ENCODE measurements at regions not wholly inside any gene's neighbourhood (a gene's known extent, or its start where the extent isn't known, plus 50 kb on each side); places are given as distances from the start of the nearest gene placed in this dataset.

- DNase-seq (ENCODE audit: insufficient read length) (no peak), FAIRE-seq (no peak)
- TF ChIP-seq POLR2AphosphoS5 (IDR thresholded peaks at IDR 0.05; ENCODE audit: low read depth, low read length) (no peak), TAF1 (IDR thresholded peaks at IDR 0.05; ENCODE audit: borderline replicate concordance, low read depth, low read length) (no peak), POLR2A (IDR thresholded peaks at IDR 0.05; ENCODE audit: low read depth, low read length) (no peak)
These were observed 160.0 kb downstream of the CBLN1 start for GRCh38 chr16:49121636-49122035.

DNA sequence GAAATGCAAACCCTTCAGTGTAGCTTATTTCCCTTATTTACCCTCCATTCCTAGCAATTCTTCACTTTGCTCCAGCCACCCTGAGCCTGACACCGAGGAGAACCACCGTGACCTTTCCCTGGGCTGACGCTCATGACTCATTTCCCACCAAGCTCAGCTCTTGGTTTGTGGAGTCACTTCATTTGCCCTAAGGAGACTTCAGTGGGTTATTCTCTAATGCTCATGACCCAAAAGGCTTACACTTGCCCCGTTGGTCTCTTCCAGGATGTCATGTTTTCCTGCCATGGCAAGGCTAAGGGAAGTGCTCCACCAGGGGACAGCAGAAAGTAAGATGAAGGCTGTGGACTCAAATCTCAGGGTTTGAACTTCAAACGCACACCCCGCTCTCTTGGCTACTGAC, 161.0 kb downstream of the CBLN1 start:
- DNase-seq (ENCODE audit: insufficient read length) (no peak), FAIRE-seq (no peak)
- TF ChIP-seq POLR2AphosphoS5 (IDR thresholded peaks at IDR 0.05; ENCODE audit: low read depth, low read length): no peak
- no peak for TF ChIP-seq TAF1 (IDR thresholded peaks at IDR 0.05; ENCODE audit: borderline replicate concordance, low read depth, low read length)
- TF ChIP-seq POLR2A (IDR thresholded peaks at IDR 0.05; ENCODE audit: low read depth, low read length): no peak

- FAIRE-seq: no peak
These were observed 164.8 kb downstream of the CBLN1 start for GRCh38 chr16:49116873-49117272.

GRCh38 chr16:49115956-49116355, 165.7 kb downstream of the CBLN1 start:
- FAIRE-seq (no peak), DNase-seq (ENCODE audit: insufficient read length) (no peak)
- TF ChIP-seq TAF1 (IDR thresholded peaks at IDR 0.05; ENCODE audit: borderline replicate concordance, low read depth, low read length) (no peak), POLR2A (IDR thresholded peaks at IDR 0.05; ENCODE audit: low read depth, low read length) (no peak), POLR2AphosphoS5 (IDR thresholded peaks at IDR 0.05; ENCODE audit: low read depth, low read length) (no peak)

More at GRCh38 chr16:49116873-49117272, 164.8 kb downstream of the CBLN1 start:
- TF ChIP-seq POLR2A (IDR thresholded peaks at IDR 0.05; ENCODE audit: low read depth, low read length) (no peak), TAF1 (IDR thresholded peaks at IDR 0.05; ENCODE audit: borderline replicate concordance, low read depth, low read length) (no peak), POLR2AphosphoS5 (IDR thresholded peaks at IDR 0.05; ENCODE audit: low read depth, low read length) (no peak)
- DNase-seq (ENCODE audit: insufficient read length): no peak

DNA sequence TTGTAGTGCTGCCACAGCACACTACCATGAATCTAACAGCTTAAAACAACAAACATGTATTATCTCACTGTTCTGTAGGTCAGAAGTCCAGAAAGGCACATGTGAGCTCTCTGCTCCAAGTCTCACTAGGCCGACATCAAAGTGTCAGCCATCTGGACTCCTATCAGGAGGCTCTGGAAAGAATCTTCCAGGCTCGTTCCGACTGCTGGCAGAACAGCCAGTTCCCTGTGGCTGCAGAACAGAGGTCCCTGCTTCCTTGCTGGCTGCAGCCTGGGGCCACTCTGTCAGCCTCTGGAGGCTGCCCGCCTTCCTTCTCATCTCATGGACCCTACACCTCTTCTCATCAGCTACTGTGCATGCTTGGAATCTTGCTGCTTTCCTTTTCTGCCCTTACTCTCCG, 168.9 kb downstream of the CBLN1 start:
- FAIRE-seq: no peak
- TF ChIP-seq POLR2A (IDR thresholded peaks at IDR 0.05; ENCODE audit: low read depth, low read length) (no peak), POLR2AphosphoS5 (IDR thresholded peaks at IDR 0.05; ENCODE audit: low read depth, low read length) (no peak), TAF1 (IDR thresholded peaks at IDR 0.05; ENCODE audit: borderline replicate concordance, low read depth, low read length) (no peak)
- DNase-seq (ENCODE audit: insufficient read length): no peak

- no peak for FAIRE-seq
- no peak for DNase-seq (ENCODE audit: insufficient read length)
- TF ChIP-seq POLR2AphosphoS5 (IDR thresholded peaks at IDR 0.05; ENCODE audit: low read depth, low read length): no peak
- no peak for TF ChIP-seq POLR2A (IDR thresholded peaks at IDR 0.05; ENCODE audit: low read depth, low read length)
These were observed 170.3 kb downstream of the CBLN1 start for GRCh38 chr16:49111351-49111750.

- no peak for FAIRE-seq
- no peak for TF ChIP-seq POLR2A (IDR thresholded peaks at IDR 0.05; ENCODE audit: low read depth, low read length)
- no peak for TF ChIP-seq TAF1 (IDR thresholded peaks at IDR 0.05; ENCODE audit: borderline replicate concordance, low read depth, low read length)
- no peak for TF ChIP-seq POLR2AphosphoS5 (IDR thresholded peaks at IDR 0.05; ENCODE audit: low read depth, low read length)
- no peak for DNase-seq (ENCODE audit: insufficient read length)
These were observed 173.0 kb downstream of the CBLN1 start for GRCh38 chr16:49108611-49109010.

DNA sequence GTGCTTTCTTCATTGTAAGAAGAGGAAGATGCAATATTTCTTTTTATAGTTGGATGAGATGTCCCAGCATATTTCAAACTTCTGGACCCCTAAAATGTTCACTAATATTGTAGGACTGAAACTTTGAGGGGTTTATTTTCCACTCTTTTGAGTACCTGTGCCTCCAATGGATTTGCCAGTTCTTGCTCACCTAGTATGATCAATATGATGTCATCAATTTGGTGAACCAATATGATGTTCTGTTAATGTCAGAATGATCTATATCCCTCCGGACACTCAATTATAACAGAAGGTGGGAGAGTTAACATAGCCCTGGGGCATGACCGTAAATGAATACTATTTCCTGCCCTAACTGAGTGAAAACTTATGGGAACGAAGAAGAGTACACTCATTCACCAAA, 178.3 kb downstream of the CBLN1 start:
- no peak for TF ChIP-seq POLR2AphosphoS5 (IDR thresholded peaks at IDR 0.05; ENCODE audit: low read depth, low read length)
- no peak for TF ChIP-seq TAF1 (IDR thresholded peaks at IDR 0.05; ENCODE audit: borderline replicate concordance, low read depth, low read length)
- DNase-seq (ENCODE audit: insufficient read length): no peak
- no peak for FAIRE-seq

- FAIRE-seq (no peak), DNase-seq (ENCODE audit: insufficient read length) (no peak)
- TF ChIP-seq POLR2AphosphoS5 (IDR thresholded peaks at IDR 0.05; ENCODE audit: low read depth, low read length): no peak
- TF ChIP-seq TAF1 (IDR thresholded peaks at IDR 0.05; ENCODE audit: borderline replicate concordance, low read depth, low read length): no peak
- TF ChIP-seq POLR2A (IDR thresholded peaks at IDR 0.05; ENCODE audit: low read depth, low read length): no peak
These were observed 179.6 kb downstream of the CBLN1 start for GRCh38 chr16:49101997-49102396.

DNA sequence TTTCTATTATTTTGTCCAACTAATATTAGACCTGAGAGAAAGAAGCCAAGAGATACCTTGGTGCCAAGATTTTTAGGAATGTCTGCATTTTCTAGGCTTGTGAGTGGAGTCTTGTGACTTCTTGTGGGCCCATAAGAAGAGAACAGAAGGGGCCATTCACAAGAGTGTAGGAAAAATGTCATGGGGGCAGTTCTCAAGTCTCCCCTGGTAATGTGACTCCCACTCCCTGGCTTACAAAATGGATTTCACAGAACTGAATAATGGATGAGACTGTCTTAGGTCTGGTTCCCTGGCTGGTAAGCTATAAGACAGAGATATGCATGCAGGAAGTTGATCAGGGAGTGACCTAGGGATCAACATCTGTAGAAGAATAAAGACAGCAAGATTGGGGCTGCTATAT, 181.3 kb downstream of the CBLN1 start:
- no peak for FAIRE-seq
- no peak for DNase-seq (ENCODE audit: insufficient read length)
- no peak for TF ChIP-seq POLR2A (IDR thresholded peaks at IDR 0.05; ENCODE audit: low read depth, low read length)
- no peak for TF ChIP-seq POLR2AphosphoS5 (IDR thresholded peaks at IDR 0.05; ENCODE audit: low read depth, low read length)
- no peak for TF ChIP-seq TAF1 (IDR thresholded peaks at IDR 0.05; ENCODE audit: borderline replicate concordance, low read depth, low read length)

DNA sequence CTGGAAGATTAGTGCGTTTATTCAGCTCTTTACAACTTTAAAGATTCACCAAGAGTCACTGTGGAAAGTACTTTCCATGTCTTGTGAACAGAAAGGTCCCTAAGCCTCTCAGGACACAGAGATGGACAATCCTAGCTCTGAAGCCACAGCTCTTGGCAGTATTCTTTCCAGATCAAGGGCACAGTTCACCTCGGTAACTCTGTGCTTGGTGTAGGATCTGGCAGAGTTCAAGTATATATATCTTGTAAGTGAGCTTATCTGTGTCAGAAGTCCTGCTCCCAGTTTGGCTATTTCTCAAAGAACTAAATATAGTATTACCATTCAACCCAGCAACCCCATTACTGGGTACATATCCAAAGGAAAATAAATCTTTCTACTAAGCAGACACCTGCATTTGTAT, 183.7 kb downstream of the CBLN1 start:
- TF ChIP-seq POLR2A (IDR thresholded peaks at IDR 0.05; ENCODE audit: low read depth, low read length) (no peak), POLR2AphosphoS5 (IDR thresholded peaks at IDR 0.05; ENCODE audit: low read depth, low read length) (no peak), TAF1 (IDR thresholded peaks at IDR 0.05; ENCODE audit: borderline replicate concordance, low read depth, low read length) (no peak)
- no peak for FAIRE-seq
- no peak for DNase-seq (ENCODE audit: insufficient read length)

DNA sequence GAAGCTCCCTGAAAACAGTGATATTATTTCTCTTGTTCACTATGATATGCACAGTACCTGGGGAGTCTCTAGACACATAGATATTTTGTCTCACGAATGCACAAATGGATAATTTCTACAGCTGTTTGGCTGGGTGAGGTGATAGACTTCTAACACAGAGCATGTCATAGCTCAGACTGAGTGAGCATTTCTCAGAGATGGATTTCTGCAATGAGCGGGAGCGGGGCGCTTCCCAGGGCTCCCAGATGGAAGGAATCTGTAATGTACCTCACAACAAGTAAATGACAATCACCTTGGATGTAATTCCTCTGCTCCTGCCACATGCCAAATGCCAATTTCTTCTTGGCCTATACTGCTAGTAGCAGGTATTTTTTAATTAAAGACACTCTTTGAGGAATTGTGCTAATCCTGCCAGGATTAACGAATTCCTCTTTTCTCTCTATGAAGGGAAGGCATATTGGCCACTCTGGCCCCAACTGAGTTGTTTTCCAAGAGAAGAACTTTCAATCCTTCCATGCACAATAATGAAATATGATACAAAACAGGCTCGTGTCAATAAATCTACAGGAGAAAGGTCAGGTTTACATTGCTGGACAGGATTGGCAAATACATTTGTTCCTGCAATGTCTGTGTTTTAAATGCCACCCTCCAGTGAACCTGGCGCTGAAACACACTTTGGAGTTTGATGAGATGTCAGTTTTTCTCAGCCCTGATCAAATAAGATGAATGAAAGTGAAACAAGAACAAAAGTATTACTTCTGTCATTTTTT, 185.3 kb downstream of the CBLN1 start:
- no peak for FAIRE-seq
- no peak for TF ChIP-seq POLR2AphosphoS5 (IDR thresholded peaks at IDR 0.05; ENCODE audit: low read depth, low read length)
- no peak for TF ChIP-seq POLR2A (IDR thresholded peaks at IDR 0.05; ENCODE audit: low read depth, low read length)
- TF ChIP-seq TAF1 (IDR thresholded peaks at IDR 0.05; ENCODE audit: borderline replicate concordance, low read depth, low read length): no peak
- DNase-seq (ENCODE audit: insufficient read length): no peak

All from GM12892 (cell line).